Neural cell (in vitro differentiated cells): ENCODE measurements at regions not wholly inside any gene's neighbourhood (a gene's known extent, or its start where the extent isn't known, plus 50 kb on each side); places are given as distances from the start of the nearest gene placed in this dataset.

Experiments
- H2AFZ ChIP-seq: fragments of 200-600, 300-800 bp; sonication (generic), shearing (Covaris generic); 2 replicates; pipeline ENCODE4 v1.6.0; 2014; ENCODE audit warnings: low read depth, mild to moderate bottlenecking, antibody characterized with exemption, low read length, moderate library complexity
- H3F3A ChIP-seq: fragments of 200-600 bp; shearing (Covaris generic); 2 replicates; pipeline ENCODE4 v1.6.1; 2016; ENCODE audit warnings: mild to moderate bottlenecking, moderate library complexity, mixed read lengths, antibody characterized with exemption, low read length; ENCODE audit not compliant: insufficient read depth, poor library complexity, severe bottlenecking
- H3K27ac ChIP-seq: fragments of 200-600, 300-800 bp; sonication (generic), shearing (Covaris generic); 2 replicates; pipeline ENCODE4 v1.5.1; 2014; ENCODE audit warnings: mild to moderate bottlenecking, low read length, moderate library complexity
- H3K27me3 ChIP-seq: fragments of 300-800, 200-600 bp; sonication (generic), shearing (Covaris generic); 2 replicates; pipeline ENCODE4 v1.6.0; 2014; ENCODE audit warnings: mild to moderate bottlenecking, low read depth, low read length, moderate library complexity; ENCODE audit not compliant: insufficient read depth
- H3K36me3 ChIP-seq: fragments of 300-800, 200-600 bp; sonication (generic), shearing (Covaris generic); 2 replicates; pipeline ENCODE4 v1.5.1; 2014; ENCODE audit warnings: mild to moderate bottlenecking, antibody characterized with exemption, low read length, moderate library complexity; ENCODE audit not compliant: insufficient read depth
- H3K4me2 ChIP-seq: fragments of 300-800, 200-600 bp; sonication (generic), shearing (Covaris generic); 2 replicates; pipeline ENCODE4 v1.6.0; 2014; ENCODE audit warnings: mild to moderate bottlenecking, low read length
- H3K4me3 ChIP-seq: fragments of 300-800, 200-600 bp; sonication (generic), shearing (Covaris generic); 2 replicates; pipeline ENCODE4 v1.5.1; 2014; ENCODE audit warnings: mild to moderate bottlenecking, low read length, moderate library complexity
- H3K79me2 ChIP-seq: fragments of 200-600 bp; shearing (Covaris generic); replicated peaks from 2 replicates; pipeline ENCODE4 v1.6.0; 2014; ENCODE audit warnings: mild to moderate bottlenecking, low read length, moderate library complexity; ENCODE audit not compliant: insufficient read depth
- H3K9ac ChIP-seq: fragments of 300-800, 200-600 bp; sonication (generic), shearing (Covaris generic); 2 replicates; pipeline ENCODE4 v1.6.1; 2016; ENCODE audit warnings: mild to moderate bottlenecking, low read length, mixed read lengths
- H3K9me2 ChIP-seq: fragments of 200-600 bp; shearing (Covaris generic); 2 replicates; pipeline ENCODE4 v1.6.1; 2016; ENCODE audit warnings: mild to moderate bottlenecking, low read length, mixed read lengths; ENCODE audit not compliant: insufficient read depth
- H3K9me3 ChIP-seq: fragments of 200-600, 300-800 bp; sonication (generic), shearing (Covaris generic); 2 replicates; pipeline ENCODE4 v1.6.1; 2016; ENCODE audit warnings: mild to moderate bottlenecking, mixed run types, low read length, moderate library complexity, mixed read lengths
- H4K20me1 ChIP-seq: fragments of 200-600 bp; shearing (Covaris generic); 2 replicates; pipeline ENCODE4 v1.6.1; 2016; ENCODE audit warnings: mild to moderate bottlenecking, mixed run types; ENCODE audit not compliant: insufficient read depth
- EP300 ChIP-seq: fragments of 450-650 bp; conservative IDR thresholded peaks from 2 replicates; pipeline ENCODE4 v1.6.1; 2014; ENCODE audit warnings: antibody characterized with exemption, mild to moderate bottlenecking, moderate library complexity; ENCODE audit not compliant: poor library complexity, severe bottlenecking
- EZH2 ChIP-seq: fragments of 200-600, 300-800 bp; shearing (Covaris generic), sonication (generic); IDR thresholded peaks from 2 replicates; pipeline ENCODE4 v1.6.1; 2014; ENCODE audit warnings: antibody characterized with exemption, low read length, borderline replicate concordance, mild to moderate bottlenecking; ENCODE audit not compliant: insufficient read depth, poor library complexity, severe bottlenecking
- MXI1 ChIP-seq: fragments of 450-650 bp; conservative IDR thresholded peaks from 2 replicates; pipeline ENCODE4 v1.6.1; 2014; ENCODE audit warnings: antibody characterized with exemption, mild to moderate bottlenecking; ENCODE audit not compliant: poor library complexity, severe bottlenecking
- POLR2AphosphoS5 ChIP-seq: IDR thresholded peaks from 2 replicates; pipeline ENCODE4 v1.6.1; 2012
- RAD21 ChIP-seq: fragments of 450-650 bp; conservative IDR thresholded peaks from 2 replicates; pipeline ENCODE4 v1.6.1; 2014; ENCODE audit warnings: antibody characterized with exemption, mild to moderate bottlenecking, moderate library complexity
- SMC3 ChIP-seq: fragments of 450-650 bp; conservative IDR thresholded peaks from 2 replicates; pipeline ENCODE4 v1.6.1; 2014; ENCODE audit warnings: antibody characterized with exemption, mild to moderate bottlenecking, moderate library complexity; ENCODE audit not compliant: poor library complexity
- TAF1 ChIP-seq: IDR thresholded peaks from 2 replicates; pipeline ENCODE4 v1.6.1; 2012; ENCODE audit warnings: low read depth
- TF ChIP-seq, protein P1 (sequence below): fragments of 450-650 bp; IDR thresholded peaks from 2 replicates; pipeline ENCODE4 v1.5.1; 2014; ENCODE audit warnings: antibody characterized with exemption, mild to moderate bottlenecking, moderate library complexity; ENCODE audit not compliant: poor library complexity, severe bottlenecking
- TF ChIP-seq, protein P2 (sequence below): IDR thresholded peaks from 2 replicates; pipeline ENCODE4 v1.6.1; 2012; ENCODE audit warnings: borderline replicate concordance

GRCh38 chr1:4581807-4582206, 72.6 kb upstream of the AJAP1 start:
- TF ChIP-seq MXI1 (no peak), SMC3 (no peak), EZH2 (no peak), TAF1 (no peak), POLR2AphosphoS5 (no peak), EP300 (no peak), RAD21 (no peak)
- TF ChIP-seq, protein P1, sequence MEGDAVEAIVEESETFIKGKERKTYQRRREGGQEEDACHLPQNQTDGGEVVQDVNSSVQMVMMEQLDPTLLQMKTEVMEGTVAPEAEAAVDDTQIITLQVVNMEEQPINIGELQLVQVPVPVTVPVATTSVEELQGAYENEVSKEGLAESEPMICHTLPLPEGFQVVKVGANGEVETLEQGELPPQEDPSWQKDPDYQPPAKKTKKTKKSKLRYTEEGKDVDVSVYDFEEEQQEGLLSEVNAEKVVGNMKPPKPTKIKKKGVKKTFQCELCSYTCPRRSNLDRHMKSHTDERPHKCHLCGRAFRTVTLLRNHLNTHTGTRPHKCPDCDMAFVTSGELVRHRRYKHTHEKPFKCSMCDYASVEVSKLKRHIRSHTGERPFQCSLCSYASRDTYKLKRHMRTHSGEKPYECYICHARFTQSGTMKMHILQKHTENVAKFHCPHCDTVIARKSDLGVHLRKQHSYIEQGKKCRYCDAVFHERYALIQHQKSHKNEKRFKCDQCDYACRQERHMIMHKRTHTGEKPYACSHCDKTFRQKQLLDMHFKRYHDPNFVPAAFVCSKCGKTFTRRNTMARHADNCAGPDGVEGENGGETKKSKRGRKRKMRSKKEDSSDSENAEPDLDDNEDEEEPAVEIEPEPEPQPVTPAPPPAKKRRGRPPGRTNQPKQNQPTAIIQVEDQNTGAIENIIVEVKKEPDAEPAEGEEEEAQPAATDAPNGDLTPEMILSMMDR = no peak
- TF ChIP-seq, protein P2, sequence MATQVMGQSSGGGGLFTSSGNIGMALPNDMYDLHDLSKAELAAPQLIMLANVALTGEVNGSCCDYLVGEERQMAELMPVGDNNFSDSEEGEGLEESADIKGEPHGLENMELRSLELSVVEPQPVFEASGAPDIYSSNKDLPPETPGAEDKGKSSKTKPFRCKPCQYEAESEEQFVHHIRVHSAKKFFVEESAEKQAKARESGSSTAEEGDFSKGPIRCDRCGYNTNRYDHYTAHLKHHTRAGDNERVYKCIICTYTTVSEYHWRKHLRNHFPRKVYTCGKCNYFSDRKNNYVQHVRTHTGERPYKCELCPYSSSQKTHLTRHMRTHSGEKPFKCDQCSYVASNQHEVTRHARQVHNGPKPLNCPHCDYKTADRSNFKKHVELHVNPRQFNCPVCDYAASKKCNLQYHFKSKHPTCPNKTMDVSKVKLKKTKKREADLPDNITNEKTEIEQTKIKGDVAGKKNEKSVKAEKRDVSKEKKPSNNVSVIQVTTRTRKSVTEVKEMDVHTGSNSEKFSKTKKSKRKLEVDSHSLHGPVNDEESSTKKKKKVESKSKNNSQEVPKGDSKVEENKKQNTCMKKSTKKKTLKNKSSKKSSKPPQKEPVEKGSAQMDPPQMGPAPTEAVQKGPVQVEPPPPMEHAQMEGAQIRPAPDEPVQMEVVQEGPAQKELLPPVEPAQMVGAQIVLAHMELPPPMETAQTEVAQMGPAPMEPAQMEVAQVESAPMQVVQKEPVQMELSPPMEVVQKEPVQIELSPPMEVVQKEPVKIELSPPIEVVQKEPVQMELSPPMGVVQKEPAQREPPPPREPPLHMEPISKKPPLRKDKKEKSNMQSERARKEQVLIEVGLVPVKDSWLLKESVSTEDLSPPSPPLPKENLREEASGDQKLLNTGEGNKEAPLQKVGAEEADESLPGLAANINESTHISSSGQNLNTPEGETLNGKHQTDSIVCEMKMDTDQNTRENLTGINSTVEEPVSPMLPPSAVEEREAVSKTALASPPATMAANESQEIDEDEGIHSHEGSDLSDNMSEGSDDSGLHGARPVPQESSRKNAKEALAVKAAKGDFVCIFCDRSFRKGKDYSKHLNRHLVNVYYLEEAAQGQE = no peak
- Histone ChIP-seq H3F3A (no peaks in the 10 kb centered on the region), H3K4me3 (no peak overlapping the region), H2AFZ (no peak overlapping the region), H3K9me3 (no peaks in the 10 kb centered on the region), H4K20me1 (no peaks in the 10 kb centered on the region), H3K9me2 (no peaks in the 10 kb centered on the region), H3K36me3 (no peaks in the 10 kb centered on the region), H3K27me3 (no peaks in the 10 kb centered on the region), H3K79me2 (no peaks in the 10 kb centered on the region), H3K27ac (no peak overlapping the region), H3K4me2 (no peak overlapping the region), H3K9ac (no peak overlapping the region)

- Histone ChIP-seq H3K9me2 (no peaks in the 10 kb centered on the region), H3K79me2 (no peaks in the 10 kb centered on the region), H3K27me3 (no peaks in the 10 kb centered on the region), H3K9me3 (no peaks in the 10 kb centered on the region), H3K4me2 (no peak overlapping the region), H2AFZ (no peak overlapping the region), H3K27ac (no peak overlapping the region), H3K36me3 (no peaks in the 10 kb centered on the region), H4K20me1 (no peaks in the 10 kb centered on the region), H3F3A (no peaks in the 10 kb centered on the region), H3K9ac (no peak overlapping the region), H3K4me3 (no peak overlapping the region)
- TF ChIP-seq POLR2AphosphoS5 = no peak
- no peak for TF ChIP-seq MXI1
- TF ChIP-seq, protein P2 = no peak
- TF ChIP-seq RAD21 = no peak
- TF ChIP-seq TAF1 = no peak
- no peak for TF ChIP-seq SMC3
- TF ChIP-seq EZH2 = no peak
- TF ChIP-seq, protein P1 = no peak
- TF ChIP-seq EP300 = no peak
These were observed 70.0 kb upstream of the AJAP1 start for GRCh38 chr1:4584449-4584848.
